SK-N-SH (cell line): ENCODE measurements at regions not wholly inside any gene's neighbourhood (a gene's known extent, or its start where the extent isn't known, plus 50 kb on each side); places are given as distances from the start of the nearest gene placed in this dataset.

Experiments used
- CTCF ChIA-PET: fragments of 300-600, 350-600 bp; formaldehyde crosslinking; extraction: SDS; loops from one replicate; lab custom pipeline; 2021; lab: Yijun Ruan, JAX
- POLR2A ChIA-PET: fragments of 350-600 bp; sonication (Branson Sonifier 250); formaldehyde crosslinking; extraction: SDS; loops from one replicate; lab custom pipeline; 2020; ENCODE audit warnings: antibody characterized with exemption, inconsistent platforms; lab: Yijun Ruan, JAX
- DNase-seq: peaks from one replicate; pipeline ENCODE4 v3.0.0; 2012
- H2AFZ ChIP-seq: fragments of 200-600 bp; sonication (generic); 2 replicates; pipeline ENCODE4 v1.8.1; 2016; ENCODE audit warnings: antibody characterized with exemption, mild to moderate bottlenecking, low read depth
- H3F3A ChIP-seq: fragments of 200-600 bp; sonication (generic); replicated peaks from 2 replicates; pipeline ENCODE3; 2016; ENCODE audit warnings: antibody characterized with exemption, mild to moderate bottlenecking; ENCODE audit not compliant: insufficient read depth
- H3K27ac ChIP-seq, 2 experiments: fragments of 200-500 bp in 1 of 2; fragments of 200-600 bp in 1 of 2; sonication (Bioruptor generic) in 1 of 2; sonication (generic), shearing (Covaris generic) in 1 of 2; 2 replicates each; pipeline versions ENCODE4 v1.5.1 to v1.6.1; 2014 to 2016; ENCODE audit warnings: low read depth in 2 of 2, inconsistent platforms in 1 of 2, low read length in 1 of 2, mild to moderate bottlenecking in 1 of 2, mixed read lengths in 1 of 2
- H3K27me3 ChIP-seq: fragments of 200-600 bp; sonication (generic), shearing (Covaris generic); 2 replicates; pipeline ENCODE4 v1.6.1; 2016; ENCODE audit warnings: mixed run types; ENCODE audit not compliant: insufficient read depth
- H3K36me3 ChIP-seq, 2 experiments: fragments of 200-500 bp in 1 of 2; fragments of 200-600 bp in 1 of 2; sonication (Bioruptor generic) in 1 of 2; sonication (generic) in 1 of 2; replicated peaks in 1 of 2; 2 replicates each; pipeline versions ENCODE3 to v1.5.1; 2014 to 2016; ENCODE audit warnings: low read length in 1 of 2, mild to moderate bottlenecking in 1 of 2; ENCODE audit not compliant: insufficient read depth in 2 of 2, control insufficient read depth in 1 of 2
- H3K4me1 ChIP-seq, 2 experiments: fragments of 200-500 bp in 1 of 2; fragments of 200-600 bp in 1 of 2; sonication (Bioruptor generic) in 1 of 2; sonication (generic), shearing (Covaris generic) in 1 of 2; 2 replicates each; pipeline versions ENCODE4 v1.5.1 to v1.6.1; 2014 to 2016; ENCODE audit warnings: low read depth in 1 of 2, low read length in 1 of 2, mixed run types in 1 of 2; ENCODE audit not compliant: insufficient read depth in 2 of 2, control insufficient read depth in 1 of 2
- H3K4me2 ChIP-seq: fragments of 200-600 bp; sonication (generic), shearing (Covaris generic); 2 replicates; pipeline ENCODE4 v1.6.1; 2017; ENCODE audit warnings: mixed run types
- H3K4me3 ChIP-seq, 2 experiments: fragments of 200-500 bp in 1 of 2; fragments of 200-600 bp in 1 of 2; sonication (Bioruptor generic) in 1 of 2; sonication (generic), shearing (Covaris generic) in 1 of 2; 2 replicates each; pipeline versions ENCODE4 v1.5.1 to v1.8.1; 2014 to 2016; ENCODE audit warnings: low read depth in 2 of 2, inconsistent platforms in 1 of 2, low read length in 1 of 2, mild to moderate bottlenecking in 1 of 2, mixed read lengths in 1 of 2, moderate library complexity in 1 of 2
- H3K79me2 ChIP-seq: fragments of 200-600 bp; sonication (generic); 2 replicates; pipeline ENCODE4 v1.8.1; 2017; ENCODE audit warnings: mild to moderate bottlenecking; ENCODE audit not compliant: insufficient read depth
- H3K9ac ChIP-seq: fragments of 200-600 bp; sonication (generic); 2 replicates; pipeline ENCODE4 v1.6.1; 2017; ENCODE audit warnings: mixed run types
- H3K9me2 ChIP-seq: fragments of 200-600 bp; sonication (generic); 2 replicates; pipeline ENCODE4 v1.6.1; 2017; ENCODE audit warnings: mixed run types
- H3K9me3 ChIP-seq: fragments of 200-600 bp; sonication (generic); 2 replicates; pipeline ENCODE4 v1.6.1; 2017; ENCODE audit warnings: mixed run types, mild to moderate bottlenecking, moderate library complexity
- H4K20me1 ChIP-seq: fragments of 200-600 bp; sonication (generic); 2 replicates; pipeline ENCODE4 v1.6.1; 2017; ENCODE audit warnings: mild to moderate bottlenecking, mixed run types; ENCODE audit not compliant: insufficient read depth
- EZH2phosphoT487 ChIP-seq: fragments of 200-600 bp; sonication (generic); IDR thresholded peaks from 2 replicates; pipeline ENCODE4 v1.6.1; 2017; ENCODE audit warnings: low read depth, mixed run types, mild to moderate bottlenecking, antibody characterized with exemption, moderate library complexity, borderline replicate concordance
- FOSL2 ChIP-seq: IDR thresholded peaks from 2 replicates; pipeline ENCODE4 v1.4.0; 2012; ENCODE audit warnings: low read depth, mild to moderate bottlenecking, moderate library complexity, borderline replicate concordance
- FOXM1 ChIP-seq: IDR thresholded peaks from 2 replicates; pipeline ENCODE4 v1.4.0; 2012; ENCODE audit warnings: low read depth, mild to moderate bottlenecking
- GABPA ChIP-seq: IDR thresholded peaks from 2 replicates; pipeline ENCODE4 v1.4.0; 2012; ENCODE audit warnings: low read depth, mild to moderate bottlenecking
- GATA2 ChIP-seq: sonication (generic); formaldehyde crosslinking; IDR thresholded peaks from 2 replicates; pipeline ENCODE4 v1.5.0; 2020; ENCODE audit warnings: mild to moderate bottlenecking, missing genetic modification reagents
- NRF1 ChIP-seq: IDR thresholded peaks from 2 replicates; pipeline ENCODE4 v1.6.1; 2012; ENCODE audit warnings: low read depth, mild to moderate bottlenecking, low read length
- RAD21 ChIP-seq: IDR thresholded peaks from 2 replicates; pipeline ENCODE4 v1.6.1; 2012; ENCODE audit warnings: mild to moderate bottlenecking, low read length
- RCOR1 ChIP-seq: fragments of 150-350 bp; IDR thresholded peaks from 2 replicates; pipeline ENCODE4 v1.6.1; 2017; ENCODE audit warnings: antibody characterized with exemption, low read length
- RFX5 ChIP-seq: IDR thresholded peaks from 2 replicates; pipeline ENCODE4 v1.6.1; 2012; ENCODE audit warnings: mild to moderate bottlenecking, improper control_type of control experiment, low read length
- TCF12 ChIP-seq: IDR thresholded peaks from 2 replicates; pipeline ENCODE4 v1.4.0; 2012
- YY1 ChIP-seq: IDR thresholded peaks from 2 replicates; pipeline ENCODE4 v1.4.0; 2012; ENCODE audit warnings: low read depth, mild to moderate bottlenecking
- TF ChIP-seq, protein P1 (sequence below): IDR thresholded peaks from 2 replicates; pipeline ENCODE4 v1.6.1; 2012; ENCODE audit warnings: mild to moderate bottlenecking, low read depth, low read length, moderate library complexity
- TF ChIP-seq, protein P2 (sequence below): IDR thresholded peaks from 2 replicates; pipeline ENCODE4; 2012
- TF ChIP-seq, protein P3 (sequence below): IDR thresholded peaks from 2 replicates; pipeline ENCODE4 v1.4.0; 2012; ENCODE audit warnings: low read depth, borderline replicate concordance
- TF ChIP-seq, protein P4 (sequence below): IDR thresholded peaks from 2 replicates; pipeline ENCODE4 v1.4.0; 2012; ENCODE audit warnings: low read depth, borderline replicate concordance
- TF ChIP-seq, protein P5 (sequence below): IDR thresholded peaks from 2 replicates; pipeline ENCODE4 v1.4.0; 2012; ENCODE audit warnings: low read depth

DNA sequence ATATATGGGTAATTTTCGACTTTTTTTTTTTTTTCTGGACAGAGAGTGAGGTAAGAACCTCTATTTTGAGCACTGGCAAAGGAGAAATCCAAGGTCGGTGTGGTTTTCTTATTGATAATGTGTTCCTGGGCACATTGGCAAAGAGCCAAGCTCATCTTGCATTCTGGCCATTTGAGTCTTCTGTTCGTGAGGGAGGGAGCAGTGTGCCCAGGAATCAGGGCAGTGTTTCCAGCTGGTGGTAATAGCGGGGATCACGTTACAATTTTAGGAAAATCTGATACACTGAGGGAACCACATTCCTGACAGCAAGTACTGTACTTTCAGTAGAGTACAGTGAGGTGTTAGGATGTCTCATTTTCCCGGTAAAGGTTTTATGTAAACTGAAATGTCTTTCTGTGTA is 442.3 kb upstream of the MAP3K7 start (continued):
- TF ChIP-seq, protein P1, sequence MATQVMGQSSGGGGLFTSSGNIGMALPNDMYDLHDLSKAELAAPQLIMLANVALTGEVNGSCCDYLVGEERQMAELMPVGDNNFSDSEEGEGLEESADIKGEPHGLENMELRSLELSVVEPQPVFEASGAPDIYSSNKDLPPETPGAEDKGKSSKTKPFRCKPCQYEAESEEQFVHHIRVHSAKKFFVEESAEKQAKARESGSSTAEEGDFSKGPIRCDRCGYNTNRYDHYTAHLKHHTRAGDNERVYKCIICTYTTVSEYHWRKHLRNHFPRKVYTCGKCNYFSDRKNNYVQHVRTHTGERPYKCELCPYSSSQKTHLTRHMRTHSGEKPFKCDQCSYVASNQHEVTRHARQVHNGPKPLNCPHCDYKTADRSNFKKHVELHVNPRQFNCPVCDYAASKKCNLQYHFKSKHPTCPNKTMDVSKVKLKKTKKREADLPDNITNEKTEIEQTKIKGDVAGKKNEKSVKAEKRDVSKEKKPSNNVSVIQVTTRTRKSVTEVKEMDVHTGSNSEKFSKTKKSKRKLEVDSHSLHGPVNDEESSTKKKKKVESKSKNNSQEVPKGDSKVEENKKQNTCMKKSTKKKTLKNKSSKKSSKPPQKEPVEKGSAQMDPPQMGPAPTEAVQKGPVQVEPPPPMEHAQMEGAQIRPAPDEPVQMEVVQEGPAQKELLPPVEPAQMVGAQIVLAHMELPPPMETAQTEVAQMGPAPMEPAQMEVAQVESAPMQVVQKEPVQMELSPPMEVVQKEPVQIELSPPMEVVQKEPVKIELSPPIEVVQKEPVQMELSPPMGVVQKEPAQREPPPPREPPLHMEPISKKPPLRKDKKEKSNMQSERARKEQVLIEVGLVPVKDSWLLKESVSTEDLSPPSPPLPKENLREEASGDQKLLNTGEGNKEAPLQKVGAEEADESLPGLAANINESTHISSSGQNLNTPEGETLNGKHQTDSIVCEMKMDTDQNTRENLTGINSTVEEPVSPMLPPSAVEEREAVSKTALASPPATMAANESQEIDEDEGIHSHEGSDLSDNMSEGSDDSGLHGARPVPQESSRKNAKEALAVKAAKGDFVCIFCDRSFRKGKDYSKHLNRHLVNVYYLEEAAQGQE: no peak

DNA sequence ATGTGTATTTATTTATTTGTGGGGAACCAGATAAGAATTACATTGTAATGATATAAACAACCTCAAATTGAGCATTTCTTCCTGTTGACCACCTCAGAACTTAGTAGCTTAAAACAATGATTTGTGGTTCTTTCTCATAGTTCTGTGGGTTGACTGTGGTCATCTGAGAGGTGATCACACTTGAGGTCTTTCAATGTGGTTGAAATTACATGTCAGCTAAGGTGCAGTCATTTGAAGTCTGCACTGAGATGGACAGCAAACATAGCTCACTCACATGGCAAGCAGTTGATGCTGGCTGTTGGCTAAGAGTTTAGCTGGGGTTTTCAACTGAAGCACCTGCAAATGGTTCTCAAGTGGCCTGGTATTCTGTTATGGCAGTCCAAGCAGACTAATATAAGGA is 436.7 kb upstream of the MAP3K7 start:
- Histone ChIP-seq H3K4me1 (no peaks in the 10 kb centered on the region), H4K20me1 (no peaks in the 10 kb centered on the region)
- POLR2A ChIA-PET: no interaction called here

More for the DNA sequence above, 436.7 kb upstream of the MAP3K7 start:
- Histone ChIP-seq H3K4me2 (no peak overlapping the region), H3K36me3 (no peaks in the 10 kb centered on the region), H2AFZ (no peak overlapping the region), H3K9me2 (no peaks in the 10 kb centered on the region), H3K9ac (no peak overlapping the region), H3K27ac (no peak overlapping the region), H3K9me3 (no peaks in the 10 kb centered on the region), H3K79me2 (no peaks in the 10 kb centered on the region), H3K4me3 (no peak overlapping the region), H3F3A (no peaks in the 10 kb centered on the region), H3K27me3 (no peaks in the 10 kb centered on the region)
- TF ChIP-seq FOSL2 (no peak), RFX5 (no peak), TCF12 (no peak), FOXM1 (no peak), GABPA (no peak), EZH2phosphoT487 (no peak), RCOR1 (no peak), GATA2 (CRISPR knock-in tag) (no peak), YY1 (no peak), RAD21 (no peak), NRF1 (no peak)
- TF ChIP-seq, protein P2, sequence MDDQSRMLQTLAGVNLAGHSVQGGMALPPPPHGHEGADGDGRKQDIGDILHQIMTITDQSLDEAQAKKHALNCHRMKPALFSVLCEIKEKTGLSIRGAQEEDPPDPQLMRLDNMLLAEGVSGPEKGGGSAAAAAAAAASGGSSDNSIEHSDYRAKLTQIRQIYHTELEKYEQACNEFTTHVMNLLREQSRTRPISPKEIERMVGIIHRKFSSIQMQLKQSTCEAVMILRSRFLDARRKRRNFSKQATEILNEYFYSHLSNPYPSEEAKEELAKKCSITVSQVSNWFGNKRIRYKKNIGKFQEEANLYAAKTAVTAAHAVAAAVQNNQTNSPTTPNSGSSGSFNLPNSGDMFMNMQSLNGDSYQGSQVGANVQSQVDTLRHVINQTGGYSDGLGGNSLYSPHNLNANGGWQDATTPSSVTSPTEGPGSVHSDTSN: no peak
- TF ChIP-seq, protein P1: no peak
- TF ChIP-seq, protein P3, sequence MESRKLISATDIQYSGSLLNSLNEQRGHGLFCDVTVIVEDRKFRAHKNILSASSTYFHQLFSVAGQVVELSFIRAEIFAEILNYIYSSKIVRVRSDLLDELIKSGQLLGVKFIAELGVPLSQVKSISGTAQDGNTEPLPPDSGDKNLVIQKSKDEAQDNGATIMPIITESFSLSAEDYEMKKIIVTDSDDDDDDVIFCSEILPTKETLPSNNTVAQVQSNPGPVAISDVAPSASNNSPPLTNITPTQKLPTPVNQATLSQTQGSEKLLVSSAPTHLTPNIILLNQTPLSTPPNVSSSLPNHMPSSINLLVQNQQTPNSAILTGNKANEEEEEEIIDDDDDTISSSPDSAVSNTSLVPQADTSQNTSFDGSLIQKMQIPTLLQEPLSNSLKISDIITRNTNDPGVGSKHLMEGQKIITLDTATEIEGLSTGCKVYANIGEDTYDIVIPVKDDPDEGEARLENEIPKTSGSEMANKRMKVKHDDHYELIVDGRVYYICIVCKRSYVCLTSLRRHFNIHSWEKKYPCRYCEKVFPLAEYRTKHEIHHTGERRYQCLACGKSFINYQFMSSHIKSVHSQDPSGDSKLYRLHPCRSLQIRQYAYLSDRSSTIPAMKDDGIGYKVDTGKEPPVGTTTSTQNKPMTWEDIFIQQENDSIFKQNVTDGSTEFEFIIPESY: no peak
- TF ChIP-seq, protein P4, sequence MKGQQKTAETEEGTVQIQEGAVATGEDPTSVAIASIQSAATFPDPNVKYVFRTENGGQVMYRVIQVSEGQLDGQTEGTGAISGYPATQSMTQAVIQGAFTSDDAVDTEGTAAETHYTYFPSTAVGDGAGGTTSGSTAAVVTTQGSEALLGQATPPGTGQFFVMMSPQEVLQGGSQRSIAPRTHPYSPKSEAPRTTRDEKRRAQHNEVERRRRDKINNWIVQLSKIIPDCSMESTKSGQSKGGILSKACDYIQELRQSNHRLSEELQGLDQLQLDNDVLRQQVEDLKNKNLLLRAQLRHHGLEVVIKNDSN: no peak
- TF ChIP-seq, protein P5, sequence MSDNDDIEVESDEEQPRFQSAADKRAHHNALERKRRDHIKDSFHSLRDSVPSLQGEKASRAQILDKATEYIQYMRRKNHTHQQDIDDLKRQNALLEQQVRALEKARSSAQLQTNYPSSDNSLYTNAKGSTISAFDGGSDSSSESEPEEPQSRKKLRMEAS: no peak
- DNase-seq: no peak
- CTCF ChIA-PET: no interaction called here
